ES-I3 (cell line): ENCODE measurements at regions not wholly inside any gene's neighbourhood (a gene's known extent, or its start where the extent isn't known, plus 50 kb on each side); places are given as distances from the start of the nearest gene placed in this dataset.

Experiments
- H3K36me3 ChIP-seq: 2 replicates; pipeline ENCODE4 v1.6.1; 2013; ENCODE audit warnings: mild to moderate bottlenecking, low read length, control low read depth, moderate library complexity; ENCODE audit not compliant: insufficient read depth
- H3K4me1 ChIP-seq: 2 replicates; pipeline ENCODE4 v1.6.1; 2013; ENCODE audit warnings: mild to moderate bottlenecking, control low read depth, low read length; ENCODE audit not compliant: insufficient read depth
- H3K9ac ChIP-seq: 2 replicates; pipeline ENCODE4 v1.6.1; 2013; ENCODE audit warnings: low read depth, mild to moderate bottlenecking, low read length, moderate library complexity
- H3K9me3 ChIP-seq: 2 replicates; pipeline ENCODE4 v1.6.1; 2013; ENCODE audit warnings: mild to moderate bottlenecking, low read length, moderate library complexity; ENCODE audit not compliant: control insufficient read depth, insufficient read depth

- H3K9me3 ChIP-seq, result no peaks in the 10 kb centered on the region
- H3K36me3 ChIP-seq, result no peaks in the 10 kb centered on the region
- peaks cover 17% of the 10 kb centered on the region for H3K4me1 ChIP-seq
- no peak overlapping the region for H3K9ac ChIP-seq
Observed at GRCh38 chr12:107327651-107328182, 234.4 kb upstream of the CRY1 start.

DNA sequence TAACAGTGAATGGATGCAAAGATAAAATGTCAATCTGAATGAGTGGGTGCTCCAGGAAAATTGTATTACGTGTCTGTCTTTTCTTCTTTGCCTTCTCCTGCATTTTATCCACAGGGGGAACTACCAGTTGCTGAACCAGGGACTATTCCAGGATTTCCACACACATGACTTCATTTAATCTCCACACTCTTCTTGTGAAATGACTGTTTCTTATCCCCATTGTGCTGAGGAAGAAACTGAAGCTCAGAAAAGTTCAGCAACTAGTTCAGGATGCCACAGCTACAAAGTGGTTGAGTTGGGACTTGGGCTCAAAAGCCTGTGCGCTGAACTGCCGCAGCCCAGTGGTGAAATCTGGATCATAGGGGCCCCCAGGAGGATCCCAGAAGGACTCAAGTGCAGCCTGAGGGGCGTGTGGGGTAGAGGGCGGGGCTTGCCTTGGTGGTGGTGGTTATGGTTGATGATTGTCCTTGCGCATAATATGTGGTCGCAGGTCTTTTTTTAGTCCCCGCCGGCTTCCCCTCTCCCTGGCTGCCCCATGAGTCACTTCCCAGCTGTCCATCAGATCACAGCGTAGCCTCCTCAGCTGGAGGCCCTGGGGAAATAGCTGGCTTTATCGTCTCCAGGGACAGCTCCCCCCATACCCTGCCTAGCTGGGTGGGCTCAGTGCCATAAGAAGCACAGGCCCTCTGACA, 235.2 kb upstream of the CRY1 start:
- Histone ChIP-seq H3K9ac (no peak overlapping the region), H3K4me1 (peaks cover 17% of the 10 kb centered on the region), H3K36me3 (no peaks in the 10 kb centered on the region), H3K9me3 (no peaks in the 10 kb centered on the region)

DNA sequence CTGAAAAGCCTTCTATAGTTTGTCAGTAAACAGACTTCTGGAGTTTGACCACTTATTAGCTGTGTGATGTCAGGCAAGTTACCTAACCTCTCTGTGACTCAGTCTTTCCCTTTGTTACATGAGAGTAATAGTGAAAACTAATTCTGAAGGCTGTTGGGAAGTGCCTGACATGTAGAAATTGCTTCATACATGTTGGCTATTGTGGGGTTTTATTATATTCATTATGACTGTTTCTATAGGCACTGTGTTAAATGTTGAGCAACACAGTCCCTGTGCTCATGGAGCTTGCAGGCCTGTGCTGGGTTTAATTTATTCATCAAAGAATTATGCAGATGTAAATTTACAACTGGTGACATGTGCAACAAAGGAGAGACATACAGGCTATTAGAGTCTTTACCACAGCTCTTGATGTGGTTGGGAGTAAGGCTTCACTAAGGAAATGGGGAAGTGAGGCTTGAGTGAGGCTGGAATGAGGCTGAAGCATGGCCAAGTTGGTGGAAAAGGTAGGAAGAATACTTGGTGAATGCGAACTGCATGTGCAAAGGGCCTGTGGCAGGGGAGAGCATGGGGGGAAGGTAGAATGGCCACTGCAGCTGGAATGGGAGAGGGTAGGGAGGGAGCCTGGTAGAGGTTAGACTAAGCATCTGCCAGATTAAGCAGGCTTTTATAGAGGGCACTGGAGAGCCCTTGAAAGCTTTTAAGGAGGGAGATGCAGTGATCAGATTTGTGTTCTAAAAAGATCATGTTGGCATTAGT, 236.4 kb upstream of the CRY1 start:
- Histone ChIP-seq H3K4me1 (peaks cover 17% of the 10 kb centered on the region), H3K9ac (no peak overlapping the region)

GRCh38 chr12:107330831-107331431, 237.6 kb upstream of the CRY1 start:
- Histone ChIP-seq H3K4me1 (peaks cover 17% of the 10 kb centered on the region), H3K36me3 (no peaks in the 10 kb centered on the region), H3K9me3 (no peaks in the 10 kb centered on the region), H3K9ac (no peak overlapping the region)

More for the DNA sequence above, 236.4 kb upstream of the CRY1 start:
- H3K36me3 ChIP-seq, result no peaks in the 10 kb centered on the region
- H3K9me3 ChIP-seq, result no peaks in the 10 kb centered on the region

- H3K4me1 ChIP-seq, result peaks cover 17% of the 10 kb centered on the region
- H3K9ac ChIP-seq, result no peak overlapping the region
- H3K9me3 ChIP-seq, result no peaks in the 10 kb centered on the region
- no peaks in the 10 kb centered on the region for H3K36me3 ChIP-seq
Observed at GRCh38 chr12:107331471-107331870, 238.1 kb upstream of the CRY1 start.

DNA sequence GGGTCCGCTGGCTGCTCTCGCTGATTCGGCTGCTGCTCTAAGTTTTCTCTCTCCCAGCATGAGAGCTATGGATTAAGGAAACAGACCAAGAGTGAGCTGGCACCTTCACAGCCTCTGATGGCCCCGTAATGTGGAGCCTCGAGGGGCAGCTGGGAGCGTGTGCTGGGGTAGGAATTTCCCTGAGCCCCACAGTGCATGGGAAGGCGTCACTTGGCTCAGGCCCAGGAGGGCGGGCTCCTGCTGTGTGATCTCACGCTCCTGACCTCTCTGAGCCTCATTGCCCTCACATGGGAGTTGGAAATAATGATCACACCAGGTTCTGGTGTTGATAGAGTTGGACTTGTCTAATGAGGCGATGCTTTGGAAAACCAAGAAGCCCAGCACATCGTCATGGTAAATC, 238.6 kb upstream of the CRY1 start:
- H3K36me3 ChIP-seq, result no peaks in the 10 kb centered on the region
- H3K9me3 ChIP-seq, result no peaks in the 10 kb centered on the region
- H3K4me1 ChIP-seq, result peaks cover 17% of the 10 kb centered on the region
- no peak overlapping the region for H3K9ac ChIP-seq

DNA sequence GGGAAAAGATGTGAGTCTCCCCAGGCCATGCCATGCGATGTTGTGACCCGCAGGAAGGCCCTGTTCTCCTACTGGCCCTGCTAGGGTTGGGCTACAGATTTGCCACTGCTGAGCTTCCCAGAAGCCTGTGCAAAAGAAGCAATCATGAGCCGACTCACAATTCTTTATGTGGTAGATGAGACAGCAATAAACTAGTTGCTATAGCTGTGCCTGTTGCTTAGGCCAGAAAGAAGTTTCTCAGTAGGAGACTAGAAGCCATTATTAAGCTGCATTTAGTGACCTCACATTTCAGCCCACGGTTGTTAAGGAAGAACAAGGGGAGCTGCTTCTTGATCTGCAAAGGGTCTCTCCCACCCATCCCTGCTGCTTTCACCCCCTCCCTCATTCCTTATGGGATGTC, 239.4 kb upstream of the CRY1 start:
- no peaks in the 10 kb centered on the region for H3K36me3 ChIP-seq
- H3K4me1 ChIP-seq, result peaks cover 17% of the 10 kb centered on the region
- H3K9me3 ChIP-seq, result no peaks in the 10 kb centered on the region
- H3K9ac ChIP-seq, result no peak overlapping the region

GRCh38 chr12:107335802-107336570, 242.6 kb upstream of the CRY1 start:
- no peak overlapping the region for H3K9ac ChIP-seq
- H3K36me3 ChIP-seq, result no peaks in the 10 kb centered on the region
- H3K4me1 ChIP-seq, result peaks cover 8% of the 10 kb centered on the region; the same call in 1 of the 2 replicates
- no peaks in the 10 kb centered on the region for H3K9me3 ChIP-seq

GRCh38 chr12:107336695-107337094, 243.3 kb upstream of the CRY1 start:
- Histone ChIP-seq H3K9me3 (no peaks in the 10 kb centered on the region), H3K4me1 (peaks cover 3% of the 10 kb centered on the region; the same call in 1 of the 2 replicates), H3K36me3 (no peaks in the 10 kb centered on the region), H3K9ac (no peak overlapping the region)

DNA sequence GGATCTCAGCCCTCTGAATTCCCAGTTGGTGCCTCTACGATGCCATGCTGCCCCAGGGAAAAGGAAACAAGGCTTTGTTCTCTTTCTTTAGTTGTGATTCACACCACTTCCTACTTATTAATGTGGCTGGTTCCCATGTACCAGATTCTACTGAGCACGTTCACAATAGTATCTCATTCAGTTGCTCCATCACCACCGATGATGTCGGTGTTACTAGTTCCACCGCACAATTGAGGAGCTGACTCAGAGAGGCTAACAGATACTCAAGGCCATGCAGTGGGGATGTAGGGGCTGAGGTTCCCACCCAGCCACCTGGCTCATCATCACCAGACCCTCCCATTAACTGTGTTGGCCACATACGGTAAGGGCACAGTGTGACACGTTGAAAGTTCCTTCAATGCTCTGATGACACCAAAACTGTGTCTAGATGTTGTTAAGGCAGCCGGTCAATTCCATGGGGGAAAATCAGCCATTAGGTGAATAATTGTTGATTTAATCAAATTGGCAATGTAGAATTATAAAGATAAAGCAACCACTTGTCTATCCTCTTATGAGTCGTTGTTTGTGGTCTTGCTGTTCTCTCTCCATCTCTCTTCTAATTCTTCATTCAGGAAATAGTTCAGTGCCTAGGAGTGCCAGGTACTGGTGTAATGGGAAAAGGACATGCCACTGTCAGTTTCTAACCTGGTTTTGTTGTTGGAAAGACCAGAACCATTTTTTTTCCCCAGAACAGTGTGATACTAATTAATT, 244.2 kb upstream of the CRY1 start:
- no peaks in the 10 kb centered on the region for H3K4me1 ChIP-seq
- H3K36me3 ChIP-seq, result no peaks in the 10 kb centered on the region
- no peaks in the 10 kb centered on the region for H3K9me3 ChIP-seq
- H3K9ac ChIP-seq, result no peak overlapping the region

DNA sequence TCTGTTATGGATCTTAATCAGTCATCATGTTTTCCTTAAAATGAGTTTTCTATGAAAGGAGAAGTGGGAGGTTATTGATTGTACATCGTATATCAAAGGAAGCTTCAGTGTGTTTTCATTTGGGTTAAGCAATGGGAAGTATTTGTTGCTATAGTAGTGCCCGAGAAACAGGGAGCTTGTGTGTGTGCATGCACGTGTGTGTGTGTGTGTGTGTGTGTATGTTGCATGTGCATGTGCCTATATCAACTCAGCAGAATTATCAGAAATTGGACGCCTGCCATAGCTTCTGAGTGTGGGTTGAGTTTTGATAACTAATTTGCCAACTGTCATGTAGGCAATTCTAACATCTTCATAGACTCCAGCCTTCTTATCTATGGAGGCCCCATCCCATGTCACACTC, 246.1 kb upstream of the CRY1 start:
- H3K36me3 ChIP-seq, result no peaks in the 10 kb centered on the region
- H3K4me1 ChIP-seq, result no peaks in the 10 kb centered on the region
- no peak overlapping the region for H3K9ac ChIP-seq
- no peaks in the 10 kb centered on the region for H3K9me3 ChIP-seq

GRCh38 chr12:107339932-107340331, 246.6 kb upstream of the CRY1 start:
- no peaks in the 10 kb centered on the region for H3K4me1 ChIP-seq
- H3K9ac ChIP-seq, result no peak overlapping the region

GRCh38 chr12:107340898-107341297, 247.5 kb upstream of the CRY1 start:
- Histone ChIP-seq H3K36me3 (no peaks in the 10 kb centered on the region), H3K9me3 (no peaks in the 10 kb centered on the region), H3K4me1 (no peaks in the 10 kb centered on the region), H3K9ac (no peak overlapping the region)

More at GRCh38 chr12:107339932-107340331, 246.6 kb upstream of the CRY1 start:
- no peaks in the 10 kb centered on the region for H3K9me3 ChIP-seq
- H3K36me3 ChIP-seq, result no peaks in the 10 kb centered on the region
